IMR-90 (cell line): ENCODE measurements at regions not wholly inside any gene's neighbourhood (a gene's known extent, or its start where the extent isn't known, plus 50 kb on each side); places are given as distances from the start of the nearest gene placed in this dataset.

Source experiments
- ATAC-seq: fragments of 200-7000 bp; cut with Tn5 transposase; 2 replicates; pipeline ENCODE4 v1.9.1; 2020; ENCODE audit warnings: low read depth, mild to moderate bottlenecking, moderate library complexity
- BruUV-seq: library from RNA; stranded (reverse); fragments of 400-500 nt; replicated peaks from 2 replicates; lab custom pipeline; 2021; lab: Mats Ljungman, UMichigan
- CTCF ChIA-PET: fragments of 300-600 bp; formaldehyde crosslinking; extraction: SDS; loops from one replicate; lab custom pipeline; 2021; ENCODE audit warnings: antibody characterized with exemption; lab: Yijun Ruan, JAX
- POLR2A ChIA-PET: fragments of 300-600 bp; sonication (Branson Sonifier 250); formaldehyde crosslinking; loops from one replicate; lab custom pipeline; 2022; ENCODE audit warnings: antibody characterized with exemption; ENCODE audit not compliant: unreplicated experiment; lab: Charles Lee
- DNase-seq: peaks from one replicate; pipeline ENCODE4 v3.0.0; 2013
- H2AFZ ChIP-seq: replicated peaks from 2 replicates; pipeline ENCODE3; 2013; ENCODE audit warnings: low read length, mild to moderate bottlenecking; ENCODE audit not compliant: poor library complexity
- H2AK5ac ChIP-seq: 2 replicates; pipeline ENCODE4 v1.6.1; 2013; ENCODE audit warnings: low read depth, low read length, inconsistent platforms
- H2AK9ac ChIP-seq: replicated peaks from 2 replicates; pipeline ENCODE3; 2013; ENCODE audit warnings: mild to moderate bottlenecking, low read depth, low read length, moderate library complexity; ENCODE audit not compliant: poor library complexity
- H2BK120ac ChIP-seq: 2 replicates; pipeline ENCODE4 v1.6.1; 2013; ENCODE audit warnings: low read depth, low read length, inconsistent platforms
- H2BK15ac ChIP-seq: 3 replicates; pipeline ENCODE4 v1.6.1; 2013; ENCODE audit warnings: low read depth, low read length, inconsistent platforms
- H2BK20ac ChIP-seq: 2 replicates; pipeline ENCODE4 v1.6.1; 2013; ENCODE audit warnings: low read depth, mild to moderate bottlenecking, inconsistent platforms, low read length, moderate library complexity
- H2BK5ac ChIP-seq: 2 replicates; pipeline ENCODE4 v1.6.1; 2013; ENCODE audit warnings: mild to moderate bottlenecking, low read depth, low read length, inconsistent platforms; ENCODE audit not compliant: poor library complexity, severe bottlenecking
- H3K14ac ChIP-seq: replicated peaks from 2 replicates; pipeline ENCODE4 v1.6.1; 2013; ENCODE audit warnings: low read depth, low read length, inconsistent platforms
- H3K18ac ChIP-seq: 2 replicates; pipeline ENCODE4 v1.6.1; 2013; ENCODE audit warnings: low read depth, low read length, control low read depth
- H3K23ac ChIP-seq: 2 replicates; pipeline ENCODE4 v1.6.1; 2013; ENCODE audit warnings: low read depth, low read length, inconsistent platforms
- H3K27ac ChIP-seq: 2 replicates; pipeline ENCODE4 v1.5.1; 2013; ENCODE audit warnings: mild to moderate bottlenecking, control low read depth, low read length; ENCODE audit not compliant: insufficient read depth
- H3K27me3 ChIP-seq: 2 replicates; pipeline ENCODE4 v1.6.1; 2013; ENCODE audit warnings: low read length; ENCODE audit not compliant: control insufficient read depth, insufficient read depth
- H3K36me3 ChIP-seq: 2 replicates; pipeline ENCODE4 v1.6.1; 2013; ENCODE audit warnings: low read length, mixed read lengths; ENCODE audit not compliant: control insufficient read depth, insufficient read depth
- H3K4ac ChIP-seq: 2 replicates; pipeline ENCODE4 v1.6.1; 2013; ENCODE audit warnings: low read depth, low read length, inconsistent platforms
- H3K4me1 ChIP-seq: 2 replicates; pipeline ENCODE4 v1.6.1; 2013; ENCODE audit warnings: low read length, mixed read lengths; ENCODE audit not compliant: control insufficient read depth, insufficient read depth
- H3K4me2 ChIP-seq: 2 replicates; pipeline ENCODE4 v1.6.1; 2013; ENCODE audit warnings: low read depth, mild to moderate bottlenecking, control low read depth, low read length, moderate library complexity
- H3K4me3 ChIP-seq: 2 replicates; pipeline ENCODE4 v1.5.1; 2013; ENCODE audit warnings: low read depth, mild to moderate bottlenecking, control low read depth, low read length, moderate library complexity; ENCODE audit not compliant: insufficient read depth
- H3K56ac ChIP-seq: 2 replicates; pipeline ENCODE4 v1.6.1; 2013; ENCODE audit warnings: low read length, inconsistent platforms; ENCODE audit not compliant: insufficient read depth; ENCODE audit errors: extremely low read depth
- H3K79me1 ChIP-seq, 2 experiments: 2 replicates each; pipeline ENCODE4 v1.6.1; 2013; ENCODE audit warnings: low read length in 2 of 2, inconsistent platforms in 1 of 2, low read depth in 1 of 2
- H3K9ac ChIP-seq: 2 replicates; pipeline ENCODE4 v1.6.1; 2013; ENCODE audit warnings: low read depth, low read length, control low read depth
- H3K9me1 ChIP-seq: 2 replicates; pipeline ENCODE4 v1.6.1; 2013; ENCODE audit warnings: low read length, inconsistent platforms; ENCODE audit not compliant: insufficient read depth
- H3K9me3 ChIP-seq: 2 replicates; pipeline ENCODE4 v1.6.1; 2013; ENCODE audit warnings: low read length; ENCODE audit not compliant: control insufficient read depth, insufficient read depth
- H4K20me1 ChIP-seq: 2 replicates; pipeline ENCODE4 v1.6.1; 2013; ENCODE audit warnings: low read length, inconsistent platforms; ENCODE audit not compliant: insufficient read depth
- H4K5ac ChIP-seq: 2 replicates; pipeline ENCODE4 v1.6.1; 2013; ENCODE audit warnings: mild to moderate bottlenecking, low read depth, low read length, control low read depth
- H4K8ac ChIP-seq, 2 experiments: 2 replicates each; pipeline ENCODE4 v1.6.1; 2013; ENCODE audit warnings: low read depth in 2 of 2, low read length in 2 of 2, control low read depth in 1 of 2, inconsistent platforms in 1 of 2
- H4K91ac ChIP-seq: 2 replicates; pipeline ENCODE4 v1.6.1; 2013; ENCODE audit warnings: low read depth, low read length, inconsistent platforms; ENCODE audit not compliant: insufficient read depth
- FOS ChIP-seq: fragments of 150-350 bp; IDR thresholded peaks from 2 replicates; pipeline ENCODE4 v1.6.1; 2016; ENCODE audit warnings: low read depth, low read length
- NFE2L2 ChIP-seq: fragments of 150-350 bp; IDR thresholded peaks from 2 replicates; pipeline ENCODE4 v1.6.1; 2016; ENCODE audit warnings: low read depth, mild to moderate bottlenecking, low read length
- RAD21 ChIP-seq: IDR thresholded peaks from 2 replicates; pipeline ENCODE4 v1.6.1; 2012; ENCODE audit warnings: low read length, improper control_type of control experiment
- SMC3 ChIP-seq: fragments of 150-350 bp; IDR thresholded peaks from 2 replicates; pipeline ENCODE4 v1.6.1; 2016; ENCODE audit warnings: low read depth, mild to moderate bottlenecking, antibody characterized with exemption, low read length, moderate library complexity
- dilution Hi-C: fragments of 300-500 bp; cut with HindIII; formaldehyde crosslinking; loops from one replicate; pipeline ENCODE4 v1.14.3; 2018; ENCODE audit warnings: low sequenced_read_pairs; ENCODE audit not compliant: unreplicated experiment
- in situ Hi-C: fragments of 300-500 bp; cut with MboI; formaldehyde crosslinking; loops from 3 replicates; pipeline ENCODE4 v1.14.3; 2019; ENCODE audit warnings: low sequenced_read_pairs, inconsistent platforms, mixed read lengths
- intact Hi-C: fragments of 100-400 bp; cut with micrococcal nuclease; formaldehyde crosslinking; loops from 2 replicates; pipeline ENCODE4 v1.10.0; 2022

DNA sequence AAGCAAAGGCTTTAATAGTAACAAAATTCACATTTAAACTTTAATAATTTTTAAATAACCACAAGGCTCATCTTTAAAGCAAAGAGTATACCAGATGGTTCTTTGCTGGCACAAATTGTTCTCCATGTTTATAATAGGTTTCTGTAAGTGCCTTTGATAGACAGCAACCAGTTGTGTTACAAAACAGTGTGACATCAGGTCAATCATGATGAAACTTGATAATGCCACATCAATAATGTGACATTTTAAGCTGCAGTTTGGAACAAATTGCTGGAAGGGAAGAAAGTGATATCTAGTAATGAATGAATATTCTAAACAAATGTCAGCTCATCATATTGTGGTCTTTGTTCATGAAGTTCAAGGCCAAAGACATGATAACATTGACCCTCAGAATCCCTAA is 87.5 kb upstream of the MEI4 start:
- ATAC-seq (no peak), DNase-seq (no peak)
- Histone ChIP-seq H3K9me3 (no peaks in the 10 kb centered on the region), H3K4me3 (no peak overlapping the region), H4K8ac (no peak overlapping the region), H3K4ac (no peak overlapping the region), H4K91ac (no peak overlapping the region), H2BK120ac (no peak overlapping the region), H3K4me2 (no peak overlapping the region), H3K27me3 (no peaks in the 10 kb centered on the region), H3K14ac (no peak overlapping the region), H3K9ac (no peak overlapping the region), H3K23ac (no peak overlapping the region), H4K5ac (no peak overlapping the region), H4K20me1 (no peaks in the 10 kb centered on the region), H3K56ac (no peak overlapping the region), H2AK9ac (no peak overlapping the region), H3K79me1 (no peaks in the 10 kb centered on the region), H3K4me1 (no peaks in the 10 kb centered on the region), H2AK5ac (no peak overlapping the region), H3K36me3 (no peaks in the 10 kb centered on the region), H2BK20ac (no peak overlapping the region), H3K9me1 (no peaks in the 10 kb centered on the region), H2AFZ (no peak overlapping the region), H3K18ac (no peak overlapping the region), H2BK15ac (no peak overlapping the region), H2BK5ac (no peak overlapping the region), H3K27ac (no peak overlapping the region)
- dilution Hi-C loops, result no loop called here
- intact Hi-C loops, result no loop called here
- POLR2A ChIA-PET, result no interaction called here
- TF ChIP-seq FOS (no peak), NFE2L2 (no peak), SMC3 (no peak), RAD21 (no peak)
- CTCF ChIA-PET, result no interaction called here
- BruUV-seq, result no TSS peak
- in situ Hi-C loops, result no loop called here
